Mammary epithelial cell (primary cell): ENCODE measurements at regions not wholly inside any gene's neighbourhood (a gene's known extent, or its start where the extent isn't known, plus 50 kb on each side); places are given as distances from the start of the nearest gene placed in this dataset.

Experiments used
- CTCF ChIP-seq, 2 donors: IDR thresholded peaks in 1 of 2; conservative IDR thresholded peaks in 1 of 2; 2 replicates each; pipeline ENCODE4 v1.5.1; 2011 to 2012; ENCODE audit warnings: inconsistent platforms in 2 of 2, low read length in 2 of 2, mild to moderate bottlenecking in 2 of 2, control low read depth in 1 of 2, low read depth in 1 of 2; ENCODE audit not compliant: insufficient read depth in 1 of 2; ENCODE audit errors: extremely low read depth in 1 of 2
- EZH2 ChIP-seq: IDR thresholded peaks from 2 replicates; pipeline ENCODE4 v1.6.1; 2012; ENCODE audit warnings: low read length, inconsistent platforms, borderline replicate concordance

GRCh38 chr2:17317439-17317976 is 200.7 kb downstream of the RAD51AP2 start:
- TF ChIP-seq CTCF (conservative IDR thresholded peaks at IDR 0.05 in 1 of 2, IDR thresholded peaks at IDR 0.05 in 1 of 2; ENCODE audit: extremely low read depth in 1 of 2, insufficient read depth in 1 of 2, low read depth in 1 of 2, low read length in 2 of 2): no peak
- TF ChIP-seq EZH2: no peak
